Caco-2 (cell line): ENCODE measurements at regions not wholly inside any gene's neighbourhood (a gene's known extent, or its start where the extent isn't known, plus 50 kb on each side); places are given as distances from the start of the nearest gene placed in this dataset.

ENCODE experiments used
- BruUV-seq: library from RNA; stranded (reverse); fragments of 400-500 nt; replicated peaks from 2 replicates; lab custom pipeline; 2021; lab: Mats Ljungman, UMichigan
- CTCF ChIA-PET: fragments of 300-600 bp; sonication (Branson Sonifier 250); formaldehyde crosslinking; loops from one replicate; lab custom pipeline; 2022; ENCODE audit warnings: antibody characterized with exemption; lab: Charles Lee
- POLR2A ChIA-PET: fragments of 300-600 bp; sonication (Branson Sonifier 250); formaldehyde crosslinking; loops from one replicate; lab custom pipeline; 2022; ENCODE audit warnings: antibody characterized with exemption; lab: Charles Lee
- DNase-seq, 2 experiments: peaks; one replicate each; pipeline versions ENCODE4 v3.0.0 to v3.0.0-alpha.2; 2020 to 2022
- H3K27me3 ChIP-seq: replicated peaks from 2 replicates; pipeline ENCODE4 v1.6.0; 2011; ENCODE audit warnings: low read length; ENCODE audit not compliant: control insufficient read depth, insufficient read depth
- H3K36me3 ChIP-seq: 2 replicates; pipeline ENCODE4 v1.5.1; 2011; ENCODE audit warnings: low read length; ENCODE audit not compliant: control insufficient read depth, insufficient read depth
- H3K4me1 ChIP-seq: fragments of 250-450 bp; sonication (Bioruptor Pico); 2 replicates; pipeline ENCODE4 v1.5.1; 2020; ENCODE audit warnings: mild to moderate bottlenecking
- H3K4me3 ChIP-seq: 2 replicates; pipeline ENCODE4 v1.5.1; 2011; ENCODE audit warnings: low read depth, mild to moderate bottlenecking, control low read depth, low read length
- H3K9me3 ChIP-seq: fragments of 250-450 bp; sonication (Bioruptor Pico); 2 replicates; pipeline ENCODE4 v1.5.1; 2020; ENCODE audit warnings: mild to moderate bottlenecking, moderate library complexity
- H3K27ac Mint-ChIP-seq: one replicate; pipeline ENCODE4 v1.8.0; 2022; ENCODE audit warnings: mixed read lengths; ENCODE audit not compliant: unreplicated experiment
- H3K27me3 Mint-ChIP-seq: one replicate; pipeline ENCODE4 v1.8.0; 2022; ENCODE audit warnings: mixed read lengths; ENCODE audit not compliant: insufficient read depth, unreplicated experiment
- H3K36me3 Mint-ChIP-seq: one replicate; pipeline ENCODE4 v1.8.0; 2022; ENCODE audit warnings: mild to moderate bottlenecking, mixed read lengths; ENCODE audit not compliant: insufficient read depth, unreplicated experiment
- H3K4me1 Mint-ChIP-seq: one replicate; pipeline ENCODE4 v1.8.0; 2022; ENCODE audit warnings: low read depth, mixed read lengths; ENCODE audit not compliant: unreplicated experiment
- H3K4me3 Mint-ChIP-seq: one replicate; pipeline ENCODE4 v1.8.0; 2022; ENCODE audit warnings: mild to moderate bottlenecking, moderate library complexity, mixed read lengths; ENCODE audit not compliant: unreplicated experiment
- H3K9me3 Mint-ChIP-seq: one replicate; pipeline ENCODE4 v1.8.0; 2022; ENCODE audit warnings: mixed read lengths; ENCODE audit not compliant: unreplicated experiment
- CTCF ChIP-seq, 2 experiments: fragments of 200-600 bp in 1 of 2; IDR thresholded peaks; 1 replicate in 1 of 2; 2 replicates in 1 of 2; pipeline versions ENCODE4 v1.5.1 to v1.8.0; 2011 to 2022; ENCODE audit warnings: antibody characterized with exemption in 1 of 2, control low read depth in 1 of 2, inconsistent platforms in 1 of 2, low read depth in 1 of 2, low read length in 1 of 2, mild to moderate bottlenecking in 1 of 2, moderate library complexity in 1 of 2; ENCODE audit not compliant: insufficient read depth in 1 of 2, severe bottlenecking in 1 of 2, unreplicated experiment in 1 of 2
- intact Hi-C: fragments of 100-400 bp; cut with micrococcal nuclease; formaldehyde crosslinking; loops from one replicate; pipeline ENCODE4 v1.10.0; 2022; ENCODE audit not compliant: unreplicated experiment

- H3K4me3 ChIP-seq = no peak overlapping the region
- ChIA-PET POLR2A (no interaction called here), CTCF (no interaction called here)
- H3K27ac Mint-ChIP-seq = no peak overlapping the region
- no peaks in the 10 kb centered on the region for H3K27me3 Mint-ChIP-seq
- no peaks in the 10 kb centered on the region for H3K36me3 ChIP-seq
- no TSS peak for BruUV-seq
- no peaks in the 10 kb centered on the region for H3K27me3 ChIP-seq
- peaks cover 8% of the 10 kb centered on the region for H3K4me1 Mint-ChIP-seq
- no peaks in the 10 kb centered on the region for H3K9me3 Mint-ChIP-seq
- no peak for DNase-seq
- intact Hi-C loops = no loop called here
- H3K4me1 ChIP-seq = no peaks in the 10 kb centered on the region
- no peaks in the 10 kb centered on the region for H3K9me3 ChIP-seq
- no peak overlapping the region for H3K4me3 Mint-ChIP-seq
- no peaks in the 10 kb centered on the region for H3K36me3 Mint-ChIP-seq
- TF ChIP-seq CTCF (IDR thresholded peaks at IDR 0.05; ENCODE audit: insufficient read depth in 1 of 2, low read depth in 1 of 2, low read length in 1 of 2, severe bottlenecking in 1 of 2, unreplicated experiment in 1 of 2) = no peak
These were observed 61.7 kb upstream of the DTNA start for GRCh38 chr18:34648269-34648985.

- Mint-ChIP-seq H3K4me3 (no peak overlapping the region), H3K36me3 (no peaks in the 10 kb centered on the region), H3K27ac (no peak overlapping the region), H3K27me3 (no peaks in the 10 kb centered on the region), H3K9me3 (no peaks in the 10 kb centered on the region), H3K4me1 (peaks cover 8% of the 10 kb centered on the region)
- no TSS peak for BruUV-seq
- Histone ChIP-seq H3K4me3 (no peak overlapping the region), H3K4me1 (no peaks in the 10 kb centered on the region), H3K36me3 (no peaks in the 10 kb centered on the region), H3K27me3 (no peaks in the 10 kb centered on the region), H3K9me3 (no peaks in the 10 kb centered on the region)
- no peak for TF ChIP-seq CTCF (IDR thresholded peaks at IDR 0.05; ENCODE audit: insufficient read depth in 1 of 2, low read depth in 1 of 2, low read length in 1 of 2, severe bottlenecking in 1 of 2, unreplicated experiment in 1 of 2)
- CTCF ChIA-PET = no interaction called here
- intact Hi-C loops = no loop called here
- POLR2A ChIA-PET = no interaction called here
- DNase-seq = no peak
These were observed 61.0 kb upstream of the DTNA start for GRCh38 chr18:34649080-34649479.

- no TSS peak for BruUV-seq
- TF ChIP-seq CTCF (IDR thresholded peaks at IDR 0.05; ENCODE audit: insufficient read depth in 1 of 2, low read depth in 1 of 2, low read length in 1 of 2, severe bottlenecking in 1 of 2, unreplicated experiment in 1 of 2) = no peak
- peaks cover 8% of the 10 kb centered on the region for H3K4me1 Mint-ChIP-seq
- no peaks in the 10 kb centered on the region for H3K36me3 ChIP-seq
- H3K36me3 Mint-ChIP-seq = no peaks in the 10 kb centered on the region
- ChIA-PET POLR2A (no interaction called here), CTCF (no interaction called here)
- no peaks in the 10 kb centered on the region for H3K9me3 Mint-ChIP-seq
- H3K27me3 ChIP-seq = no peaks in the 10 kb centered on the region
- H3K4me3 Mint-ChIP-seq = no peak overlapping the region
- intact Hi-C loops = no loop called here
- no peak overlapping the region for H3K27ac Mint-ChIP-seq
- DNase-seq = no peak
- no peaks in the 10 kb centered on the region for H3K4me1 ChIP-seq
- H3K9me3 ChIP-seq = no peaks in the 10 kb centered on the region
- no peaks in the 10 kb centered on the region for H3K27me3 Mint-ChIP-seq
- H3K4me3 ChIP-seq = no peak overlapping the region
These were observed 60.0 kb upstream of the DTNA start for GRCh38 chr18:34650121-34650545.
